Astrocyte (in vitro differentiated cells and primary cell): ENCODE measurements at regions not wholly inside any gene's neighbourhood (a gene's known extent, or its start where the extent isn't known, plus 50 kb on each side); places are given as distances from the start of the nearest gene placed in this dataset.

Experiments used
- DNase-seq: peaks from one replicate; pipeline ENCODE4 v3.0.0-alpha.2; 2010; ENCODE audit warnings: low read depth
- FAIRE-seq: peaks from 2 replicates; lab custom pipeline; 2011; peaks lifted over from hg19 to GRCh38; lab: Jason Lieb, UNC
- H2AFZ ChIP-seq: 2 replicates; pipeline ENCODE4 v1.6.0; 2012; ENCODE audit warnings: low read depth, low read length, inconsistent platforms
- H3K27ac ChIP-seq: 2 replicates; pipeline ENCODE4 v1.5.1; 2011; ENCODE audit warnings: low read depth, low read length, inconsistent platforms
- H3K27me3 ChIP-seq: 2 replicates; pipeline ENCODE4 v1.6.0; 2011; ENCODE audit warnings: low read length, inconsistent platforms; ENCODE audit not compliant: insufficient read depth
- H3K36me3 ChIP-seq: 2 replicates; pipeline ENCODE4 v1.5.1; 2011; ENCODE audit warnings: low read length, inconsistent platforms; ENCODE audit not compliant: insufficient read depth
- H3K4me1 ChIP-seq: 2 replicates; pipeline ENCODE4 v1.5.1; 2011; ENCODE audit warnings: low read length, inconsistent platforms; ENCODE audit not compliant: insufficient read depth
- H3K4me2 ChIP-seq: 2 replicates; pipeline ENCODE4 v1.6.0; 2012; ENCODE audit warnings: low read length, inconsistent platforms
- H3K4me3 ChIP-seq: 2 replicates; pipeline ENCODE4 v1.5.1; 2011; ENCODE audit warnings: low read depth, mild to moderate bottlenecking, low read length, inconsistent platforms; ENCODE audit not compliant: insufficient read depth
- H3K79me2 ChIP-seq: 2 replicates; pipeline ENCODE4 v1.6.0; 2012; ENCODE audit warnings: mild to moderate bottlenecking, low read length, inconsistent platforms; ENCODE audit not compliant: insufficient read depth
- H3K9ac ChIP-seq: 2 replicates; pipeline ENCODE4 v1.6.0; 2012; ENCODE audit warnings: mild to moderate bottlenecking, low read length, inconsistent platforms
- H3K9me3 ChIP-seq: 2 replicates; pipeline ENCODE4 v1.5.1; 2012; ENCODE audit warnings: low read depth, mild to moderate bottlenecking, low read length, inconsistent platforms; ENCODE audit not compliant: insufficient read depth
- H4K20me1 ChIP-seq: 2 replicates; pipeline ENCODE4 v1.6.0; 2012; ENCODE audit warnings: low read length, inconsistent platforms; ENCODE audit not compliant: insufficient read depth
- H3K27ac Mint-ChIP-seq: one replicate; pipeline ENCODE4 v1.8.0; 2021; ENCODE audit warnings: mild to moderate bottlenecking, mixed read lengths; ENCODE audit not compliant: unreplicated experiment
- H3K27me3 Mint-ChIP-seq: one replicate; pipeline ENCODE4 v1.8.0; 2021; ENCODE audit warnings: low read depth, mixed read lengths; ENCODE audit not compliant: unreplicated experiment
- H3K36me3 Mint-ChIP-seq: one replicate; pipeline ENCODE4 v1.8.0; 2021; ENCODE audit warnings: low read depth, mixed read lengths; ENCODE audit not compliant: unreplicated experiment
- H3K4me1 Mint-ChIP-seq: one replicate; pipeline ENCODE4 v1.8.0; 2021; ENCODE audit warnings: low read depth, mixed read lengths; ENCODE audit not compliant: unreplicated experiment
- H3K4me3 Mint-ChIP-seq: one replicate; pipeline ENCODE4 v1.8.0; 2021; ENCODE audit warnings: mild to moderate bottlenecking, moderate library complexity, mixed read lengths; ENCODE audit not compliant: unreplicated experiment
- H3K9me3 Mint-ChIP-seq: one replicate; pipeline ENCODE4 v1.8.0; 2021; ENCODE audit warnings: mild to moderate bottlenecking, mixed read lengths; ENCODE audit not compliant: unreplicated experiment
- CTCF ChIP-seq: IDR thresholded peaks from 2 replicates; pipeline ENCODE4 v1.5.1; 2011; ENCODE audit warnings: low read depth, mild to moderate bottlenecking, inconsistent platforms, low read length, moderate library complexity; ENCODE audit not compliant: insufficient read depth
- EZH2 ChIP-seq: IDR thresholded peaks from 2 replicates; pipeline ENCODE4 v1.6.1; 2012; ENCODE audit warnings: mild to moderate bottlenecking, low read length, inconsistent platforms; ENCODE audit not compliant: insufficient read depth

- H3K9me3 Mint-ChIP-seq: peaks cover 2% of the 10 kb centered on the region
- no peak overlapping the region for H3K4me3 Mint-ChIP-seq
- Histone ChIP-seq H3K9ac (no peak overlapping the region), H3K36me3 (no peaks in the 10 kb centered on the region), H3K79me2 (no peaks in the 10 kb centered on the region), H4K20me1 (no peaks in the 10 kb centered on the region), H2AFZ (peak overlapping the region; percentile 50), H3K4me1 (peaks cover 15% of the 10 kb centered on the region), H3K27ac (no peak overlapping the region), H3K4me3 (no peak overlapping the region), H3K9me3 (no peaks in the 10 kb centered on the region), H3K27me3 (no peaks in the 10 kb centered on the region), H3K4me2 (peak overlapping the region; percentile 44)
- DNase-seq (no peak), FAIRE-seq (no peak)
- H3K36me3 Mint-ChIP-seq: no peaks in the 10 kb centered on the region
- peak overlapping the region; percentile 22 for H3K27ac Mint-ChIP-seq
- H3K4me1 Mint-ChIP-seq: peaks cover 29% of the 10 kb centered on the region
- H3K27me3 Mint-ChIP-seq: no peaks in the 10 kb centered on the region
- TF ChIP-seq EZH2 (no peak), CTCF (no peak)
These were observed 472.3 kb upstream of the CBLB start for GRCh38 chr3:106341087-106341486.

GRCh38 chr3:106341586-106342162 is 472.9 kb upstream of the CBLB start:
- TF ChIP-seq CTCF (no peak), EZH2 (no peak)
- no peak overlapping the region for H3K4me2 ChIP-seq

GRCh38 chr3:106342386-106342785 is 473.6 kb upstream of the CBLB start:
- no peak overlapping the region for H2AFZ ChIP-seq
- H3K4me1 Mint-ChIP-seq: peaks cover 33% of the 10 kb centered on the region
- no peak overlapping the region for H3K4me2 ChIP-seq
- no peaks in the 10 kb centered on the region for H3K36me3 ChIP-seq
- H3K9me3 ChIP-seq: no peaks in the 10 kb centered on the region
- H3K9ac ChIP-seq: no peak overlapping the region
- FAIRE-seq (peak; percentile 67), DNase-seq (no peak)
- no peak overlapping the region for H3K4me3 ChIP-seq
- H3K36me3 Mint-ChIP-seq: no peaks in the 10 kb centered on the region
- H3K4me3 Mint-ChIP-seq: no peak overlapping the region
- H3K27ac ChIP-seq: no peak overlapping the region
- H3K27me3 ChIP-seq: no peaks in the 10 kb centered on the region
- no peaks in the 10 kb centered on the region for H3K79me2 ChIP-seq
- peaks cover 2% of the 10 kb centered on the region for H3K9me3 Mint-ChIP-seq
- H4K20me1 ChIP-seq: no peaks in the 10 kb centered on the region
- peaks cover 15% of the 10 kb centered on the region for H3K4me1 ChIP-seq
- no peak overlapping the region for H3K27ac Mint-ChIP-seq
- H3K27me3 Mint-ChIP-seq: no peaks in the 10 kb centered on the region
- TF ChIP-seq CTCF (no peak), EZH2 (no peak)

More at GRCh38 chr3:106341586-106342162, 472.9 kb upstream of the CBLB start:
- Mint-ChIP-seq H3K27ac (no peak overlapping the region), H3K36me3 (no peaks in the 10 kb centered on the region), H3K4me3 (no peak overlapping the region), H3K9me3 (peaks cover 2% of the 10 kb centered on the region), H3K27me3 (no peaks in the 10 kb centered on the region), H3K4me1 (peaks cover 31% of the 10 kb centered on the region)
- no peak overlapping the region for H3K27ac ChIP-seq
- H3K36me3 ChIP-seq: no peaks in the 10 kb centered on the region
- H2AFZ ChIP-seq: no peak overlapping the region
- H3K4me3 ChIP-seq: no peak overlapping the region
- no peaks in the 10 kb centered on the region for H4K20me1 ChIP-seq
- H3K27me3 ChIP-seq: no peaks in the 10 kb centered on the region
- peaks cover 15% of the 10 kb centered on the region for H3K4me1 ChIP-seq
- no peaks in the 10 kb centered on the region for H3K9me3 ChIP-seq
- no peak overlapping the region for H3K9ac ChIP-seq
- FAIRE-seq (no peak), DNase-seq (no peak)
- no peaks in the 10 kb centered on the region for H3K79me2 ChIP-seq
